Keratinocyte (primary cell): ENCODE measurements at regions not wholly inside any gene's neighbourhood (a gene's known extent, or its start where the extent isn't known, plus 50 kb on each side); places are given as distances from the start of the nearest gene placed in this dataset.
"Not testable (repeated sequence)": the region's sequence is repeated elsewhere in the genome, so short reads cannot be mapped to it uniquely, and the experiment has no call there.

Experiments
- DNase-seq: peaks from one replicate; pipeline ENCODE4 v3.0.0-alpha.2; 2011; ENCODE audit warnings: low read depth, missing footprints, low spot score
- FAIRE-seq: peaks from 2 replicates; lab custom pipeline; 2011; peaks lifted over from hg19 to GRCh38; lab: Jason Lieb, UNC
- H2AFZ ChIP-seq: 2 replicates; pipeline ENCODE4 v1.6.0; 2012; ENCODE audit warnings: low read length, control low read depth, inconsistent platforms; ENCODE audit not compliant: control insufficient read depth
- H3K27ac ChIP-seq: 2 replicates; pipeline ENCODE4 v1.5.1; 2011; ENCODE audit warnings: low read length; ENCODE audit not compliant: control insufficient read depth, insufficient read depth
- H3K27me3 ChIP-seq: 3 replicates; pipeline ENCODE4 v1.6.0; 2011; ENCODE audit warnings: low read length; ENCODE audit not compliant: control insufficient read depth, insufficient read depth; ENCODE audit errors: extremely low read depth
- H3K36me3 ChIP-seq, 2 experiments: 2 replicates in 1 of 2; 3 replicates in 1 of 2; pipeline ENCODE4 v1.5.1; 2011; ENCODE audit warnings: low read length in 2 of 2, mild to moderate bottlenecking in 1 of 2; ENCODE audit not compliant: control insufficient read depth in 2 of 2, insufficient read depth in 2 of 2; ENCODE audit errors: extremely low read depth in 1 of 2
- H3K4me1 ChIP-seq: 3 replicates; pipeline ENCODE4 v1.5.1; 2011; ENCODE audit warnings: low read length; ENCODE audit not compliant: control insufficient read depth, insufficient read depth; ENCODE audit errors: extremely low read depth
- H3K4me2 ChIP-seq: 3 replicates; pipeline ENCODE4 v1.6.0; 2011; ENCODE audit warnings: low read depth, low read length; ENCODE audit not compliant: control insufficient read depth, insufficient read depth; ENCODE audit errors: extremely low read depth
- H3K4me3 ChIP-seq, 3 experiments: fragments of 200-600 bp in 1 of 3; sonication (generic) in 1 of 3; 2 replicates in 2 of 3; 3 replicates in 1 of 3; pipeline ENCODE4 v1.5.1; 2011 to 2016; ENCODE audit warnings: low read length in 3 of 3, mild to moderate bottlenecking in 3 of 3, control low read depth in 2 of 3, inconsistent platforms in 1 of 3, low read depth in 1 of 3, mixed read lengths in 1 of 3, mixed run types in 1 of 3, moderate library complexity in 1 of 3; ENCODE audit not compliant: control insufficient read depth in 2 of 3, insufficient read depth in 2 of 3; ENCODE audit errors: extremely low read depth in 1 of 3
- H3K79me2 ChIP-seq: 2 replicates; pipeline ENCODE4 v1.6.0; 2012; ENCODE audit warnings: low read length; ENCODE audit not compliant: control insufficient read depth, insufficient read depth
- H3K9ac ChIP-seq: 3 replicates; pipeline ENCODE4 v1.6.0; 2011; ENCODE audit warnings: low read length; ENCODE audit not compliant: control insufficient read depth, insufficient read depth; ENCODE audit errors: extremely low read depth
- H3K9me1 ChIP-seq: 3 replicates; pipeline ENCODE4 v1.6.0; 2011; ENCODE audit warnings: low read length; ENCODE audit not compliant: control insufficient read depth, insufficient read depth; ENCODE audit errors: extremely low read depth
- H3K9me3 ChIP-seq: 2 replicates; pipeline ENCODE4 v1.5.1; 2012; ENCODE audit warnings: low read depth, low read length; ENCODE audit not compliant: control insufficient read depth
- H4K20me1 ChIP-seq: 3 replicates; pipeline ENCODE4 v1.6.0; 2011; ENCODE audit warnings: low read length; ENCODE audit not compliant: control insufficient read depth, insufficient read depth; ENCODE audit errors: extremely low read depth
- CTCF ChIP-seq, 3 experiments: IDR thresholded peaks in 1 of 3; conservative IDR thresholded peaks in 1 of 3; optimal IDR thresholded peaks in 1 of 3; 2 replicates in 2 of 3; 3 replicates in 1 of 3; pipeline versions ENCODE3 to v1.5.1; 2011; ENCODE audit warnings: low read length in 3 of 3, mild to moderate bottlenecking in 3 of 3, moderate library complexity in 2 of 3, control low read depth in 1 of 3, inconsistent platforms in 1 of 3; ENCODE audit not compliant: insufficient read depth in 2 of 3; ENCODE audit errors: extremely low read depth in 1 of 3
- EZH2 ChIP-seq: IDR thresholded peaks from one replicate; pipeline ENCODE4 v1.6.1; 2012; ENCODE audit warnings: inconsistent platforms, mild to moderate bottlenecking, low read length, moderate library complexity
- dilution Hi-C: fragments of 300-500 bp; cut with MboI; formaldehyde crosslinking; loops from one replicate; pipeline ENCODE4 v1.7.0; 2020; ENCODE audit warnings: low sequenced_read_pairs; ENCODE audit not compliant: extremely low pct_ligation_motif_present

GRCh38 chr5:60457233-60457632 is 242.7 kb downstream of the DEPDC1B start:
- Histone ChIP-seq H3K27me3 (no peaks in the 10 kb centered on the region), H3K4me2 (no peak overlapping the region), H2AFZ (no peak overlapping the region), H3K4me3 (no peak overlapping the region), H4K20me1 (no peaks in the 10 kb centered on the region), H3K36me3 (no peaks in the 10 kb centered on the region), H3K9ac (no peak overlapping the region), H3K27ac (no peak overlapping the region), H3K79me2 (no peaks in the 10 kb centered on the region), H3K9me3 (no peaks in the 10 kb centered on the region), H3K4me1 (no peaks in the 10 kb centered on the region), H3K9me1 (no peaks in the 10 kb centered on the region)
- TF ChIP-seq EZH2 (no peak), CTCF (optimal IDR thresholded peaks at IDR 0.05 in 1 of 3, IDR thresholded peaks at IDR 0.05 in 1 of 3, conservative IDR thresholded peaks at IDR 0.05 in 1 of 3; ENCODE audit: extremely low read depth in 1 of 3, insufficient read depth in 2 of 3, low read length in 3 of 3) (no peak)
- dilution Hi-C loops: no loop called here
- DNase-seq: no peak
- no peak for FAIRE-seq

- no peaks in the 10 kb centered on the region for H3K27me3 ChIP-seq
- dilution Hi-C loops: no loop called here
- no peaks in the 10 kb centered on the region for H3K36me3 ChIP-seq
- DNase-seq (no peak), FAIRE-seq (no peak)
- no peaks in the 10 kb centered on the region for H3K9me3 ChIP-seq
- H3K4me1 ChIP-seq: no peaks in the 10 kb centered on the region
- H3K9ac ChIP-seq: no peak overlapping the region
- no peak overlapping the region for H2AFZ ChIP-seq
- TF ChIP-seq CTCF (optimal IDR thresholded peaks at IDR 0.05 in 1 of 3, IDR thresholded peaks at IDR 0.05 in 1 of 3, conservative IDR thresholded peaks at IDR 0.05 in 1 of 3; ENCODE audit: extremely low read depth in 1 of 3, insufficient read depth in 2 of 3, low read length in 3 of 3) (no peak), EZH2 (no peak)
- H3K9me1 ChIP-seq: no peaks in the 10 kb centered on the region
- no peak overlapping the region for H3K27ac ChIP-seq
- no peaks in the 10 kb centered on the region for H3K79me2 ChIP-seq
- H3K4me3 ChIP-seq: no peak overlapping the region
- H4K20me1 ChIP-seq: no peaks in the 10 kb centered on the region
- no peak overlapping the region for H3K4me2 ChIP-seq
These were observed 244.4 kb downstream of the DEPDC1B start for GRCh38 chr5:60455589-60455988.

- DNase-seq, H3K9me3 ChIP-seq: not testable (repeated sequence)
These were observed 245.7 kb downstream of the DEPDC1B start for GRCh38 chr5:60454277-60454676.

More at GRCh38 chr5:60454277-60454676, 245.7 kb downstream of the DEPDC1B start:
- H3K9ac ChIP-seq, H2AFZ ChIP-seq, H3K27me3 ChIP-seq, H3K27ac ChIP-seq, H4K20me1 ChIP-seq, dilution Hi-C loops, H3K4me1 ChIP-seq, H3K79me2 ChIP-seq, H3K9me1 ChIP-seq, H3K4me3 ChIP-seq, FAIRE-seq, H3K36me3 ChIP-seq, H3K4me2 ChIP-seq: not testable (repeated sequence)
